B cell (primary cell): ENCODE measurements at regions not wholly inside any gene's neighbourhood (a gene's known extent, or its start where the extent isn't known, plus 50 kb on each side); places are given as distances from the start of the nearest gene placed in this dataset.

Experiments
- ATAC-seq: fragments of 200-7000 bp; cut with Tn5 transposase; one replicate; pipeline ENCODE4 v1.10.0; 2021; ENCODE audit warnings: low read depth, mild to moderate bottlenecking, moderate number of reproducible peaks, moderate library complexity
- CTCF ChIA-PET: fragments of 350-600 bp; sonication (Branson Sonifier 250); formaldehyde crosslinking; loops from one replicate; lab custom pipeline; 2021; ENCODE audit warnings: antibody characterized with exemption, inconsistent platforms; lab: Charles Lee
- POLR2A ChIA-PET: fragments of 350-600 bp; sonication (Branson Sonifier 250); formaldehyde crosslinking; loops from one replicate; lab custom pipeline; 2021; ENCODE audit warnings: antibody characterized with exemption; lab: Charles Lee
- DNase-seq: peaks from one replicate; pipeline ENCODE4 v3.0.0; 2013
- H2AFZ ChIP-seq: 2 replicates; pipeline ENCODE4 v1.6.1; 2012; ENCODE audit warnings: mild to moderate bottlenecking, low read depth, low read length; ENCODE audit not compliant: insufficient read depth, poor library complexity, severe bottlenecking
- H3K27ac ChIP-seq, 2 donors: 1 replicate in 1 of 2; 2 replicates in 1 of 2; pipeline ENCODE4 v1.5.1; 2012 to 2013; ENCODE audit warnings: low read length in 2 of 2, mild to moderate bottlenecking in 2 of 2, moderate library complexity in 1 of 2
- H3K27me3 ChIP-seq, 4 experiments: fragments of 200-600 bp in 1 of 4; sonication (generic) in 1 of 4; replicated peaks in 1 of 4; 1 replicate in 2 of 4; 2 replicates in 2 of 4; pipeline versions ENCODE4 v1.6.1 to v1.7.0; 2013 to 2016; ENCODE audit warnings: low read length in 3 of 4, mild to moderate bottlenecking in 2 of 4, mixed read lengths in 1 of 4, moderate library complexity in 1 of 4; ENCODE audit not compliant: insufficient read depth in 4 of 4, control insufficient read depth in 3 of 4; ENCODE audit errors: control extremely low read depth in 1 of 4
- H3K36me3 ChIP-seq, 2 experiments: replicated peaks in 1 of 2; 1 replicate in 1 of 2; 2 replicates in 1 of 2; pipeline versions ENCODE4 v1.6.1 to v1.7.1; 2013; ENCODE audit warnings: low read length in 1 of 2; ENCODE audit not compliant: insufficient read depth in 2 of 2, control insufficient read depth in 1 of 2; ENCODE audit errors: control extremely low read depth in 1 of 2, extremely low read depth in 1 of 2
- H3K4me1 ChIP-seq, 2 donors: fragments of 200-600 bp in 1 of 2; sonication (generic) in 1 of 2; 1 replicate in 1 of 2; 2 replicates in 1 of 2; pipeline versions ENCODE4 v1.5.1 to v1.6.1; 2013 to 2017; ENCODE audit warnings: low read length in 2 of 2; ENCODE audit not compliant: control insufficient read depth in 2 of 2, insufficient read depth in 2 of 2
- H3K4me2 ChIP-seq: replicated peaks from 2 replicates; pipeline ENCODE3; 2012; ENCODE audit warnings: mild to moderate bottlenecking, low read depth, low read length; ENCODE audit not compliant: poor library complexity, severe bottlenecking
- H3K4me3 ChIP-seq, 5 experiments: fragments of 200-600 bp in 1 of 5; sonication (generic) in 1 of 5; 1 replicate in 3 of 5; 2 replicates in 2 of 5; pipeline versions ENCODE4 v1.5.1 to v1.7.0; 2011 to 2016; ENCODE audit warnings: low read length in 4 of 5, mild to moderate bottlenecking in 4 of 5, low read depth in 2 of 5, control low read depth in 1 of 5, moderate library complexity in 1 of 5; ENCODE audit not compliant: insufficient read depth in 1 of 5; ENCODE audit errors: control extremely low read depth in 1 of 5, extremely low read depth in 1 of 5
- H3K79me2 ChIP-seq: fragments of 200-600 bp; sonication (generic); one replicate; pipeline ENCODE4 v1.6.0; 2016; ENCODE audit warnings: low read length; ENCODE audit not compliant: control insufficient read depth, insufficient read depth
- H3K9ac ChIP-seq: fragments of 200-600 bp; sonication (generic); 2 replicates; pipeline ENCODE4 v1.6.1; 2017; ENCODE audit warnings: mild to moderate bottlenecking, low read length, moderate library complexity
- H3K9me3 ChIP-seq, 3 donors: one replicate each; pipeline versions ENCODE4 v1.6.1 to v1.7.1; 2013; ENCODE audit warnings: low read length in 2 of 3; ENCODE audit not compliant: control insufficient read depth in 2 of 3, insufficient read depth in 1 of 3; ENCODE audit errors: control extremely low read depth in 1 of 3
- H4K20me1 ChIP-seq: 2 replicates; pipeline ENCODE4 v1.6.0; 2012; ENCODE audit warnings: mild to moderate bottlenecking, low read length; ENCODE audit not compliant: insufficient read depth, control insufficient read depth, poor library complexity, severe bottlenecking
- H3K27ac Mint-ChIP-seq: one replicate; pipeline ENCODE4 v1.8.0; 2021; ENCODE audit warnings: mixed read lengths
- H3K27me3 Mint-ChIP-seq: one replicate; pipeline ENCODE4 v1.8.0; 2021; ENCODE audit warnings: mixed read lengths
- H3K4me1 Mint-ChIP-seq: one replicate; pipeline ENCODE4 v1.8.0; 2021; ENCODE audit warnings: mixed read lengths
- H3K4me3 Mint-ChIP-seq: one replicate; pipeline ENCODE4 v1.8.0; 2021; ENCODE audit warnings: mixed read lengths
- H3K9me3 Mint-ChIP-seq: one replicate; pipeline ENCODE4 v1.8.0; 2022; ENCODE audit warnings: mixed read lengths; ENCODE audit not compliant: insufficient read depth
- EZH2 ChIP-seq: IDR thresholded peaks from 2 replicates; pipeline ENCODE4 v1.6.1; 2012; ENCODE audit warnings: borderline replicate concordance, low read depth, mild to moderate bottlenecking, moderate library complexity, low read length; ENCODE audit not compliant: insufficient read depth, poor library complexity, severe bottlenecking
- WGBS: methylation state at CpG from one replicate; pipeline ENCODE4 v1.1.5; 2013; ENCODE audit warnings: missing lambda C conversion rate; ENCODE audit not compliant: insufficient coverage; 5-methylcytosine and 5-hydroxymethylcytosine counted together
- intact Hi-C: fragments of 100-400 bp; cut with micrococcal nuclease; formaldehyde crosslinking; loops from one replicate; pipeline ENCODE4 v1.10.0; 2022
- TF ChIP-seq, protein P1 (sequence below): fragments of 200-600 bp; IDR thresholded peaks from one replicate; pipeline ENCODE4 v1.8.0; 2022; ENCODE audit warnings: antibody characterized with exemption, mild to moderate bottlenecking

DNA sequence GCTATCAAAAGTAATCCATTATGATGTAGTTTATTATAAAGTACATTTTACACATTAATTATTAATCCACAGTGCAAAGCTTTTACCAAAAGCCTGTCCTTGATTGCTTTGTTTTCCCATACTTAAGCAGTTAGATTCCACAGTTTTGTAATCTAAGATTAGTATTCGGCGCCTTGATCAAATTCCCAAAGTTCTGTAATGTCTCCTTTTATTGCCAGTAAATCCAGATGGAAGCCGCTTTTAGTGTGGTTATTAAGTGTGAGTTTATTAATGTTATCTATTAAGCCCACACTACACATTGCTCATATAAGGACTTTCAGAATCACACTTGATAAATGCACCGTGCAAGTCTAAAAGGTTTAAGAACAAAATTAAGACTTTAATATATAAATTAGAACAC, 199.2 kb upstream of the PKN2 start:
- no peaks in the 10 kb centered on the region for H3K79me2 ChIP-seq
- no peak overlapping the region for H3K27ac Mint-ChIP-seq
- no peaks in the 10 kb centered on the region for H4K20me1 ChIP-seq
- H3K4me1 Mint-ChIP-seq, result no peaks in the 10 kb centered on the region
- WGBS, result no CpG with 5 or more reads among the region's 4 CpGs
- H3K9me3 ChIP-seq, result no peaks in the 10 kb centered on the region
- no peak for DNase-seq
- no peaks in the 10 kb centered on the region for H3K36me3 ChIP-seq
- no peak overlapping the region for H2AFZ ChIP-seq
- H3K4me3 Mint-ChIP-seq, result no peak overlapping the region
- H3K27ac ChIP-seq, result no peak overlapping the region
- no peaks in the 10 kb centered on the region for H3K27me3 ChIP-seq
- ChIA-PET CTCF (no interaction called here), POLR2A (no interaction called here)
- H3K27me3 Mint-ChIP-seq, result peaks cover 23% of the 10 kb centered on the region
- no peak overlapping the region for H3K4me2 ChIP-seq
- H3K9ac ChIP-seq, result no peak overlapping the region
- no peaks in the 10 kb centered on the region for H3K9me3 Mint-ChIP-seq
- H3K4me3 ChIP-seq, result no peak overlapping the region
- no peaks in the 10 kb centered on the region for H3K4me1 ChIP-seq
- no peak for ATAC-seq
- intact Hi-C loops, result no loop called here
- TF ChIP-seq, protein P1, sequence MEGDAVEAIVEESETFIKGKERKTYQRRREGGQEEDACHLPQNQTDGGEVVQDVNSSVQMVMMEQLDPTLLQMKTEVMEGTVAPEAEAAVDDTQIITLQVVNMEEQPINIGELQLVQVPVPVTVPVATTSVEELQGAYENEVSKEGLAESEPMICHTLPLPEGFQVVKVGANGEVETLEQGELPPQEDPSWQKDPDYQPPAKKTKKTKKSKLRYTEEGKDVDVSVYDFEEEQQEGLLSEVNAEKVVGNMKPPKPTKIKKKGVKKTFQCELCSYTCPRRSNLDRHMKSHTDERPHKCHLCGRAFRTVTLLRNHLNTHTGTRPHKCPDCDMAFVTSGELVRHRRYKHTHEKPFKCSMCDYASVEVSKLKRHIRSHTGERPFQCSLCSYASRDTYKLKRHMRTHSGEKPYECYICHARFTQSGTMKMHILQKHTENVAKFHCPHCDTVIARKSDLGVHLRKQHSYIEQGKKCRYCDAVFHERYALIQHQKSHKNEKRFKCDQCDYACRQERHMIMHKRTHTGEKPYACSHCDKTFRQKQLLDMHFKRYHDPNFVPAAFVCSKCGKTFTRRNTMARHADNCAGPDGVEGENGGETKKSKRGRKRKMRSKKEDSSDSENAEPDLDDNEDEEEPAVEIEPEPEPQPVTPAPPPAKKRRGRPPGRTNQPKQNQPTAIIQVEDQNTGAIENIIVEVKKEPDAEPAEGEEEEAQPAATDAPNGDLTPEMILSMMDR, result no peak
- no peak for TF ChIP-seq EZH2

GRCh38 chr1:88488237-88488636, 195.8 kb upstream of the PKN2 start:
- Histone ChIP-seq H3K9me3 (no peaks in the 10 kb centered on the region), H3K27me3 (no peaks in the 10 kb centered on the region), H3K9ac (no peak overlapping the region), H3K36me3 (no peaks in the 10 kb centered on the region), H3K4me3 (no peak overlapping the region), H3K4me1 (no peaks in the 10 kb centered on the region), H2AFZ (no peak overlapping the region), H3K79me2 (no peaks in the 10 kb centered on the region), H4K20me1 (no peaks in the 10 kb centered on the region), H3K27ac (no peak overlapping the region), H3K4me2 (no peak overlapping the region)
- POLR2A ChIA-PET, result no interaction called here
- peaks cover 17% of the 10 kb centered on the region for H3K27me3 Mint-ChIP-seq
- no peak for TF ChIP-seq EZH2
- TF ChIP-seq, protein P1, result no peak
- H3K4me1 Mint-ChIP-seq, result no peaks in the 10 kb centered on the region
- CTCF ChIA-PET, result no interaction called here
- WGBS, result 90% methylated on average over 2 of the region's 4 CpGs
- no peak overlapping the region for H3K4me3 Mint-ChIP-seq
- H3K9me3 Mint-ChIP-seq, result no peaks in the 10 kb centered on the region
- DNase-seq (no peak), ATAC-seq (no peak)
- intact Hi-C loops, result no loop called here
- H3K27ac Mint-ChIP-seq, result no peak overlapping the region
